Neural crest cell (in vitro differentiated cells): ENCODE measurements at regions not wholly inside any gene's neighbourhood (a gene's known extent, or its start where the extent isn't known, plus 50 kb on each side); places are given as distances from the start of the nearest gene placed in this dataset.

ENCODE experiments used
- DNase-seq: peaks from one replicate; pipeline ENCODE4 v3.0.0; 2021; ENCODE audit warnings: low read depth, mixed read lengths, low spot score
- H3K27ac Mint-ChIP-seq: one replicate; pipeline ENCODE4 v1.8.0; 2021; ENCODE audit warnings: mild to moderate bottlenecking, mixed read lengths; ENCODE audit not compliant: unreplicated experiment
- H3K27me3 Mint-ChIP-seq: 2 replicates; pipeline ENCODE4 v1.8.0; 2021; ENCODE audit warnings: low read depth, mild to moderate bottlenecking, mixed read lengths
- H3K36me3 Mint-ChIP-seq: 2 replicates; pipeline ENCODE4 v1.8.0; 2021; ENCODE audit warnings: low read depth, mild to moderate bottlenecking, mixed read lengths
- H3K4me1 Mint-ChIP-seq: 2 replicates; pipeline ENCODE4 v1.8.0; 2021; ENCODE audit warnings: mixed read lengths
- H3K4me3 Mint-ChIP-seq: one replicate; pipeline ENCODE4 v1.8.0; 2021; ENCODE audit warnings: mild to moderate bottlenecking, mixed read lengths
- H3K9me3 Mint-ChIP-seq: 2 replicates; pipeline ENCODE4 v1.8.0; 2021; ENCODE audit warnings: mixed read lengths
- TF ChIP-seq, protein P1 (sequence below): fragments of 200-600 bp; sonication (generic); conservative IDR thresholded peaks from 2 replicates; pipeline ENCODE4 v1.5.0; 2021; ENCODE audit warnings: antibody characterized with exemption, mild to moderate bottlenecking

DNA sequence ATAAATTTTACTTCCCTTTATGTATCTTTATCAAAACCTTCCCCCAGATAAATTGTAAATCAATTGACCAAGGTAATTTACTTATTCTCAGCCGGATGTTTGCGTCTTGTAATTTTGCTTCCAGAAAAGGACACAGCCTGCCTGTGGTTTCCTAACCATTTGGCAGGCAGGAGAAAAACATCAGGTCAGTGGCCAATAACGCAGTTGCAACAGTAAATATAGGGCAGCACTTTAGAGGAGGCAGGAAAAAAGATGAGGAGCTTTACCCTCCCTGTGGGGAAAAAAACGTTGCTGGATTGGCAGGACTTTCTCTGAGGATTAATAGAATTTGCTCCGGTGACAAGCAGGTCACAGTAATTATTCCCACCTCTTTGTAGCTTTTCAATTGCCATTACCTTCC, 2618.1 kb downstream of the ARAP2 start:
- Mint-ChIP-seq H3K27ac (no peak overlapping the region), H3K9me3 (peaks cover 3% of the 10 kb centered on the region), H3K27me3 (no peaks in the 10 kb centered on the region), H3K4me3 (no peak overlapping the region), H3K36me3 (no peaks in the 10 kb centered on the region), H3K4me1 (peaks cover 4% of the 10 kb centered on the region)
- no peak for DNase-seq
- TF ChIP-seq, protein P1, sequence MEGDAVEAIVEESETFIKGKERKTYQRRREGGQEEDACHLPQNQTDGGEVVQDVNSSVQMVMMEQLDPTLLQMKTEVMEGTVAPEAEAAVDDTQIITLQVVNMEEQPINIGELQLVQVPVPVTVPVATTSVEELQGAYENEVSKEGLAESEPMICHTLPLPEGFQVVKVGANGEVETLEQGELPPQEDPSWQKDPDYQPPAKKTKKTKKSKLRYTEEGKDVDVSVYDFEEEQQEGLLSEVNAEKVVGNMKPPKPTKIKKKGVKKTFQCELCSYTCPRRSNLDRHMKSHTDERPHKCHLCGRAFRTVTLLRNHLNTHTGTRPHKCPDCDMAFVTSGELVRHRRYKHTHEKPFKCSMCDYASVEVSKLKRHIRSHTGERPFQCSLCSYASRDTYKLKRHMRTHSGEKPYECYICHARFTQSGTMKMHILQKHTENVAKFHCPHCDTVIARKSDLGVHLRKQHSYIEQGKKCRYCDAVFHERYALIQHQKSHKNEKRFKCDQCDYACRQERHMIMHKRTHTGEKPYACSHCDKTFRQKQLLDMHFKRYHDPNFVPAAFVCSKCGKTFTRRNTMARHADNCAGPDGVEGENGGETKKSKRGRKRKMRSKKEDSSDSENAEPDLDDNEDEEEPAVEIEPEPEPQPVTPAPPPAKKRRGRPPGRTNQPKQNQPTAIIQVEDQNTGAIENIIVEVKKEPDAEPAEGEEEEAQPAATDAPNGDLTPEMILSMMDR = no peak

DNA sequence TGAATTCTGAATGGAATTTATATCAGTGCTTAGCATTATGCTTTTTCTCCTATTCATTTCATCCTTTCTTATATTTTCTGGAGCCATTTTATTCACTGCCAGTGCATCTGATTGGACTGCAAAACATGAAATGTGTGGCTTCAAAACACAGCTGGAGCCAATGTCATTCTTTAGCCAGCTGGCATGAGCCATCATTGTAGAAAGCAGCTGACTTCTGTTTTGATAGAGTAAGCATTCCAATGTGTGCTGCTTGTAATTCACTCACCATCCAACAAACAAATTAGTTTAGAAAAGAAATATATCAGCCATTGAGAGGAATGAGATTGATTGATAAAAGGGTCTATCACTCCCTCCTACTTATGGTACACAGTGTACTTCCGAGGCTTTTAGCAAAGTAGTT, 2616.0 kb downstream of the ARAP2 start:
- no peaks in the 10 kb centered on the region for H3K4me1 Mint-ChIP-seq
- H3K9me3 Mint-ChIP-seq = peaks cover 3% of the 10 kb centered on the region
- DNase-seq = no peak
- TF ChIP-seq, protein P1 = no peak
- H3K36me3 Mint-ChIP-seq = no peaks in the 10 kb centered on the region
- no peak overlapping the region for H3K4me3 Mint-ChIP-seq
- H3K27me3 Mint-ChIP-seq = no peaks in the 10 kb centered on the region
- H3K27ac Mint-ChIP-seq = no peak overlapping the region

DNA sequence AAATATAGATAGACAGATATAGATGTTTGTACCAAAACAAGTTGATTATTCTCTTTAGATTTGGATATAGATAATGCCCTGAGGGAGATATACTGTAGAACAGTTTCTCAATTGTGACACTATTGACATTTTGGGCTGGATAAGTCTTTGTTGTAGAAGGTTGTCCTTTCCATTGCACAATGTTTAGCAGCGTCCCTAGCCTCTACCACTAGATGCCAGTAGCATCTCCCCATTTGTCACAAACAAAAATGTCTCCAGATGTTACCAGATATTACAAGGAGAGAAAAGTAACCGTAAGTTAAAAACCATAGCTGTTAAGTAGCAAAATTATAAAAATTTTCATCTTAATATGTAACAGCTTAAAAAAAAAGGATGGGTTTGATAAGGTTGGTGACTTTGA, 2595.3 kb downstream of the ARAP2 start:
- Mint-ChIP-seq H3K4me1 (no peaks in the 10 kb centered on the region), H3K36me3 (no peaks in the 10 kb centered on the region), H3K27ac (no peak overlapping the region), H3K9me3 (no peaks in the 10 kb centered on the region), H3K4me3 (no peak overlapping the region), H3K27me3 (no peaks in the 10 kb centered on the region)
- TF ChIP-seq, protein P1 = peak; percentile 57
- no peak for DNase-seq

DNA sequence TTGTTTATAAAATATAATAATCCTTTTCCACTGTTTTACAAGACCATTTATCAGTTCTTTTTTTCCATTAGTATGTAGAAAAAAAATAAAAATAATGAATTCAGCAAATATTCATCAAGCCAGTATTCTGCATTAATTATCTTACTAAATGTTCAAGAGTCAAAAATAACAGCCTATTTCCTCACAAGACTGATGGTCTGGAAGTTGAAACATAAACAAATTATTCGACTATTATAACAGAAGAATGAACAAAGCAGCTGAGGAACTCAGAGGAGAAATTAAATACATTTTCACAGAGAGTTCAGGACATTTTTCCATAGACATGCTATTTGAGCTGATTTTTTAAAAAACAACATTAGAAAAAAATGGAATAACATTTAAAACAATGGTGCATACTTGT, 2594.8 kb downstream of the ARAP2 start:
- H3K27me3 Mint-ChIP-seq = no peaks in the 10 kb centered on the region
- no peaks in the 10 kb centered on the region for H3K4me1 Mint-ChIP-seq
- no peak for DNase-seq
- H3K9me3 Mint-ChIP-seq = no peaks in the 10 kb centered on the region
- H3K36me3 Mint-ChIP-seq = no peaks in the 10 kb centered on the region
- H3K4me3 Mint-ChIP-seq = no peak overlapping the region
- TF ChIP-seq, protein P1 = no peak
- H3K27ac Mint-ChIP-seq = no peak overlapping the region

DNA sequence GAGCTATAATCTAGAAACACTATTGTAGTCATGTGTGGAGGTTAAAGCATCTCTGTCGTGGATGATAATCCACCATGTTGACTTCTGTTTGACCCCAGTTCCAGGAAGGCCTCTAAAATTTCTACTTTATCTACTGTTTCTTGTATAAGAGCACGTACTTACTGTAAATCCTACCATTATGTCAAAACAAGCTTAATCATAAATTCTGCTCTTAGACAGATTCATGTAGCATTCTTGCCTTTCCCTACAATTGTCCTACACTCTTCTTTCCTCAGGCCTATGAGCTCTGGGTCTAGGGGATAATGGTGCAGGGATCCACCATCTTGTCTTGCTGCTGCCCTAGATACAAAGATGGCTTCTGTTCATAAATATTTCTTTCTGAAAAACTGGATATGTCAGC, 2594.3 kb downstream of the ARAP2 start:
- no peaks in the 10 kb centered on the region for H3K27me3 Mint-ChIP-seq
- no peak overlapping the region for H3K27ac Mint-ChIP-seq
- no peaks in the 10 kb centered on the region for H3K4me1 Mint-ChIP-seq
- no peak for DNase-seq
- TF ChIP-seq, protein P1 = no peak
- H3K36me3 Mint-ChIP-seq = no peaks in the 10 kb centered on the region
- no peaks in the 10 kb centered on the region for H3K9me3 Mint-ChIP-seq
- H3K4me3 Mint-ChIP-seq = no peak overlapping the region

DNA sequence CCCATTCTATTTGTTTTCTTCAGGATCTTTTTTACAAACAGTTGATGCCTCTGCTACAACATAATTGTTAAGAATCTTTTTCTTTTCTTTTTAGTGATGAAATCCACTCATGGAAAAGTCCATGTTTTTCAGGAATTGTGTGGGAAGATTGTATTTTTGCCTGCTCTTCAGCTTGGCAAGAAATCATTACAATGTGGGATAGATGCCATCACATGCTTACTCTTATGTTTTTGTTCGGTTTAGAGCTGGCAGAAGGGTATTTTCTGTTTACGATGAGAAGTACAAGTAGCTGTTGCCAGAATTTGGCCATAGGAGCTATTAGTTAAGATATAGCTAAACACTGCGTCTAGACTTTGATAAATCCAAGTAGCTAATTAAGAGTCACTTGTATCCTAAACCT, 2585.3 kb downstream of the ARAP2 start:
- Mint-ChIP-seq H3K4me1 (no peaks in the 10 kb centered on the region), H3K4me3 (no peak overlapping the region), H3K27ac (no peak overlapping the region), H3K36me3 (peaks cover 4% of the 10 kb centered on the region), H3K27me3 (no peaks in the 10 kb centered on the region), H3K9me3 (peaks cover 11% of the 10 kb centered on the region)
- TF ChIP-seq, protein P1 = no peak
- DNase-seq = no peak
